ENCODE measurements at regions not wholly inside any gene's neighbourhood (a gene's known extent, or its start where the extent isn't known, plus 50 kb on each side); places are given as distances from the start of the nearest gene placed in this dataset.

GRCh38 chr7:110590415-110590814 lies 500.5 kb upstream of the LRRN3 start:
- H3K4me1 Mint-ChIP-seq (ENCODE audit: low read depth): no peaks in the 10 kb centered on the region
- DNase-seq: peak; percentile 33
- H3K27me3 Mint-ChIP-seq: no peaks in the 10 kb centered on the region
- H3K36me3 Mint-ChIP-seq (ENCODE audit: low read depth): no peaks in the 10 kb centered on the region
- POLR2A ChIA-PET: no interaction called here
- H3K9me3 Mint-ChIP-seq: no peaks in the 10 kb centered on the region
- CTCF ChIA-PET: interaction anchor here (2.7 kb wide), 1 partner anchor 508 kb away, joined by 10 read pairs; no protein-coding TSS in a partner anchor
- H3K4me3 Mint-ChIP-seq: no peak overlapping the region
- TF ChIP-seq CTCF (IDR thresholded peaks at IDR 0.05): no peak
- intact Hi-C loops (cut with micrococcal nuclease): loop anchor here (5.0 to 10.0 kb wide), 2 partner anchors 502 to 894 kb away; partner anchors contain the start of gene LRRN3
- no peak for ATAC-seq
- no peak overlapping the region for H3K27ac Mint-ChIP-seq

DNA sequence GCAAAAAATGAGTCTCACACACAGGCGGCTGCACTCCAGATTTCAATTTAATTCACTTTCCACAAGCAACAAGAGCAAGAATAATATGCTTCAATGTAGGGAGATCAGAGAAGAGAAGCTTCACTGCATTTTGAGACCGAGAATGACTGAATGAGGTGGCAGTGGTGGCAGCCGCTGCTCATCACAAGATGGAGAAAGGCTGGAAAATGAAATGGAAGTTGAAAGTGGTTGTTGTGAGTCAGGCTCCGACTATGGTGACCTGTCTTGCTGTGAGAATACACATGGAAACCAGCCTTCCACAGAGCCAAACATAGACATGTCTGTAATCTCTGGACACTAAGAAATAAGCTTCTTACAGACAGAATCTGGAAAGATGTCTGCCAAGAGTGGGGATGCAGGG lies 499.6 kb upstream of the LRRN3 start:
- DNase-seq: no peak
- Mint-ChIP-seq H3K9me3 (no peaks in the 10 kb centered on the region), H3K27ac (no peak overlapping the region), H3K4me3 (no peak overlapping the region), H3K36me3 (ENCODE audit: low read depth) (no peaks in the 10 kb centered on the region), H3K27me3 (no peaks in the 10 kb centered on the region), H3K4me1 (ENCODE audit: low read depth) (no peaks in the 10 kb centered on the region)
- POLR2A ChIA-PET: no interaction called here
- ATAC-seq: no peak
- TF ChIP-seq CTCF (IDR thresholded peaks at IDR 0.05): no peak
- CTCF ChIA-PET: interaction anchor here (1.4 to 2.7 kb wide), 2 partner anchors 12 to 507 kb away, joined by 3 to 10 read pairs; no protein-coding TSS in a partner anchor
- intact Hi-C loops (cut with micrococcal nuclease): loop anchor here (5.0 to 10.0 kb wide), 2 partner anchors 501 to 893 kb away; partner anchors contain the start of gene LRRN3

GRCh38 chr7:110592557-110592956 lies 498.4 kb upstream of the LRRN3 start:
- Mint-ChIP-seq H3K36me3 (ENCODE audit: low read depth) (no peaks in the 10 kb centered on the region), H3K9me3 (no peaks in the 10 kb centered on the region), H3K27ac (no peak overlapping the region), H3K4me1 (ENCODE audit: low read depth) (no peaks in the 10 kb centered on the region), H3K4me3 (no peak overlapping the region), H3K27me3 (no peaks in the 10 kb centered on the region)
- POLR2A ChIA-PET: no interaction called here
- no peak for TF ChIP-seq CTCF (IDR thresholded peaks at IDR 0.05)
- CTCF ChIA-PET: interaction anchor here (1.4 kb wide), 1 partner anchor 14 kb away, joined by 3 read pairs; no protein-coding TSS in a partner anchor
- DNase-seq (no peak), ATAC-seq (no peak)
- intact Hi-C loops (cut with micrococcal nuclease): loop anchor here (5.0 to 10.0 kb wide), 2 partner anchors 500 to 892 kb away; partner anchors contain the start of gene LRRN3

DNA sequence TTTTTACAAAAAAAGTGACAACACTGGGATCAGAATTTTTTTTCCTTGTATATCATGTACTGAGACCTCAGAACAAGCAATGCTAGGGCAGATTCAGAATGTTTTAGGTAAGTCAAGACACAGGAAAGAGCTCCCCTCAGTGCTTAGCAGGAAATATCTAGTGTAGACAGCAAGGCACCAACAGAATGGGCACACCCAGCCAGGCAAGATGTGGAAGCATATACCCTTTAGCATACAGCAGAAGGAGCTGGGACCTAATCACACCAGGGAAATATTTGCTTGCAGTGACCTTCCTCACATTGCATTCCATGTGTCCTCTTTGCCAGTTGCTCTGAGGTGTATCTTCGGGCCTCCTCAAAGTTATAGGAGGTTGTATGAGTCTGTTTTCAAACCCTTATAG lies 497.6 kb upstream of the LRRN3 start:
- no peaks in the 10 kb centered on the region for H3K4me1 Mint-ChIP-seq (ENCODE audit: low read depth)
- TF ChIP-seq CTCF (IDR thresholded peaks at IDR 0.05): no peak
- ChIA-PET CTCF (no interaction called here), POLR2A (no interaction called here)
- no peaks in the 10 kb centered on the region for H3K27me3 Mint-ChIP-seq
- DNase-seq (no peak), ATAC-seq (no peak)
- no peak overlapping the region for H3K27ac Mint-ChIP-seq
- H3K36me3 Mint-ChIP-seq (ENCODE audit: low read depth): no peaks in the 10 kb centered on the region
- intact Hi-C loops (cut with micrococcal nuclease): loop anchor here (5.0 to 10.0 kb wide), 2 partner anchors 499 to 891 kb away; partner anchors contain the start of gene LRRN3
- H3K9me3 Mint-ChIP-seq: no peaks in the 10 kb centered on the region
- H3K4me3 Mint-ChIP-seq: no peak overlapping the region

GRCh38 chr7:110595694-110596093 lies 495.2 kb upstream of the LRRN3 start:
- H3K27me3 Mint-ChIP-seq: no peaks in the 10 kb centered on the region
- H3K27ac Mint-ChIP-seq: no peak overlapping the region
- ChIA-PET POLR2A (no interaction called here), CTCF (interaction anchor here (0.9 to 1.4 kb wide), 2 partner anchors 80 to 503 kb away, joined by 3 to 7 read pairs; no protein-coding TSS in a partner anchor)
- H3K4me1 Mint-ChIP-seq (ENCODE audit: low read depth): no peaks in the 10 kb centered on the region
- no peak overlapping the region for H3K4me3 Mint-ChIP-seq
- TF ChIP-seq CTCF (IDR thresholded peaks at IDR 0.05): no peak
- no peak for DNase-seq
- peak; percentile 30 for ATAC-seq
- H3K36me3 Mint-ChIP-seq (ENCODE audit: low read depth): no peaks in the 10 kb centered on the region
- intact Hi-C loops (cut with micrococcal nuclease): loop anchor here (10.0 kb wide), 1 partner anchor 889 kb away; no protein-coding TSS in a partner anchor
- H3K9me3 Mint-ChIP-seq: no peaks in the 10 kb centered on the region

Measured in activated CD8-positive, alpha-beta T cell treated with anti-CD3 and anti-CD28 coated beads for 36 hours (primary cell).